ENCODE measurements at regions not wholly inside any gene's neighbourhood (a gene's known extent, or its start where the extent isn't known, plus 50 kb on each side); places are given as distances from the start of the nearest gene placed in this dataset.
"Not testable (repeated sequence)": the region's sequence is repeated elsewhere in the genome, so short reads cannot be mapped to it uniquely, and the experiment has no call there.

DNA sequence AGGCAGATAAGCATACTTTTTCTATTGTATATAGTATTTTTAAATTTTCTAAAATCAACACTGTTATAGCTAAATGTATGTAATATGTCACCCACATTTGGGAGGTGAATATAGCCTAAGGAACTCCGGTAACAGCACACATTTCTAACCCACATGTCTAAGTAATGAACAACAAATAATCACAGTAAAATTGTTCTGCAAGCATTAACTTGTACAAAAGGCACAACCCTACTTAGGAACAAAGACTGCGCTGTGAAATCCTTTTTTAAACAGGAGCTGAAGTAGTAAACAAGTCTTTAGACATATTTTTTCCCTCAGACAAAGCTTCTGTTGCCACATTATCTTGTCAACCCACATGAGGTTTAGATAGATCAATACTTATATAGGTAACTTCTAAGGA lies 872.4 kb upstream of the SLC35B3 start:
- DNase-seq (ENCODE audit: low read depth), result no peak

DNA sequence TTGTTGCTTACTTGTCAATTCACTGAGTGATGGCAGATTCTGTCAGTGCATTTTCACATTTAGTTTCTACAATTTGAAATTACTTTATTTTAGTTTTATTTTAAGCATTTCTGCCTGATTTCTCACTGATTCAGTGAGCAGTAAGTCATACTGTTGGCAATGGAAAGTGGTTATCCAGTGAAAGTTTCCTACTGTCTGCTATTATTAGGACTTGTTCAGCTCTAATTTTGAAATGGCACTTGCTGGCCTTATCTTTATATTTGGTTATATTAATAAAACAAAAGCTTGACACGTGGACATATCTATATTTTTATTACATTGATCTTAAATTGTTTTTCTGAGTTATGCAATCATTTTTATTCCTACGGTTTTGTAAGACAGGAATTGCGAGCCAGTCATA lies 871.8 kb upstream of the SLC35B3 start:
- no peak for DNase-seq (ENCODE audit: low read depth)

DNA sequence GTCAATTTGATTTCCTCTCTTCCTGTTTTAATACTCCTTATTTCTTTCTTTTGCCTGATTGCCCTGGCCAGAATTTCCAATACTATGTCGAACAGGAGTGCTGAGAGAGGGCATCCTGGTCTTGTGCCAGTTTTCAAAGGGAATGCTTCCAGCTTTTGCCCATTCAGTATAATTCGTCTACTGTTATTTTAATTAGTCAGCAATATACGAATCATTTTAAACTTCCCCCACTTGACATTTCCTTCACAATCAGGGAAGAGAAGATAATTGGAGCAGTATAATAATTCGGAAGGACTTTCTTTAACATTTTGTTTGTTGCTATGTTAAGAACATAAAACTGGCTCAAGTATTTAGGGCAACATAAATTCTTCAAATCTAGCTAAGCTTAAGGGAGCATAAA lies 860.3 kb upstream of the SLC35B3 start:
- no peak for DNase-seq (ENCODE audit: low read depth)

DNA sequence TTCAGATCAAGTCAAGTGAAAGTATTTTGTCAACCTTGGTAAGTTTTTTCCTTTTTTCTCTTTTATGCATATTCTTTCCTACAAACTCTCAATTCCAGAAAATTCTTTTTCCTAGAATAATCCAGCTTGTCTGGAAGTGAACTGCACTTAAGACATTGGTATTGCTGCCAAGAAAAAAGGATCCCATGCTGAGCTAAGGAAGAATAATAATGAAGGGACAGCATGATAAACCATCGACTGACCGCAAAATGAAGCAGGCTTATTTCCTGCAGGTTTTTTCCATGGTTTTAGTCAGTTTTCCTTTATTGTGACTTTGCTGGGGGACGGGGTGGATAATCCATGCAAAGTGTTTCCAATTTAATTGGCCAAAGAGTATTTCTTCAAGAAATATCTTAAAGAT lies 857.6 kb upstream of the SLC35B3 start:
- DNase-seq (ENCODE audit: low read depth), result no peak

DNA sequence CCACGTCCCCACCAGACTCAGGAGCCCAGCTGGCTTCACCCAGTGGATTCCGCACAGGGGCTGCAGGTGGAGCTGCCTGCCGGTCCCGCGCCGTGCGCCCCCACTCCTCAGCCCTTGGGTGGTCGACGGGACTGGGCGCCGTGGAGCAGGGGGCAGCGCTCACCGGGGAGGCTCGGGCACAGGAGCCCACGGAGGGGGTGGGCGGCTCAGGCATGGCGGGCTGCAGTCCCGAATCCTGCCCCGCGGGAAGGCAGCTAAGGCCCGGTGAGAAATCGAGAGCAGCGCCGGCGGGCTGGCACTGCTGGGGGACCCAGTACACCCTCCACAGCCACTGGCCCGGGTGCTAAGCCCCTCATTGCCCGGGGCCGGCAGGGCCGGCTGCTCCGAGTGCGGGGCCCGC lies 855.0 kb upstream of the SLC35B3 start:
- DNase-seq (ENCODE audit: low read depth), result not testable (repeated sequence)

DNA sequence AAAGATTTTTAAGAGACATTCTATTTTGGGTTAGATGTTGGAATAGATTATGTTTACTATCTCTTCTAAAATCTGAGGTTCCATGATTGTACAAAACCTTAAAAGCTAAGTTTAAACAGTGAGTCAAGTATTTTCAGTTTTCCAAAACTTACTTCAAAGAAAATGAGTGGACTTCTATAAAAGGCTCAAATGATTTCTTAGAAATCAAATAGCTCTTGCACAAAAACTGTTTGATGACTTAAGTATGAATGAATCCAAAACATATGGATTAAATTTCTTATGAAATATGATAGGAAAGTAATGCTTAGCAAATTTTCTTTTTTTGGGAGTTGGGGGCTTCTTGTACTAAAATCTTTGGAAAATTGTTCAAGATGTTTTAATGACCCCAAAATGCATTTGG lies 837.3 kb upstream of the SLC35B3 start:
- DNase-seq (ENCODE audit: low read depth), result no peak

DNA sequence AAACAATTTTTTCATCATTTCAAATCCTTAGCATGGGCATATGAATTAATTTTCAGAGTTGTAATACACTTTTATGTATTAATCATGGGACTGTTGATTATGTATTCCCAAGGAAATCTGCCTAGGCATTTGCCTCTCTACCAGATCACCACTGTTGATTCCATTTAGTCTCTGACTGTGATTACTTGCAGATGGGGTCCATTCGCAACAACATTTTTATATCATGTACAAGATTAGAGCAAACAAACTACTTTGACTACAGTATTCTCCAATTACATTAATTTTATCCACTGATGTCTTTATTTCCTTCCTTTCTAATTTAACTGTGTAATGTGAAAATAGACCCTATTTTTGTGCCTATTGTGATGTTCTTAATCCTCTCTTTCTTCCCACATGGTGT lies 831.4 kb upstream of the SLC35B3 start:
- no peak for DNase-seq (ENCODE audit: low read depth)

DNA sequence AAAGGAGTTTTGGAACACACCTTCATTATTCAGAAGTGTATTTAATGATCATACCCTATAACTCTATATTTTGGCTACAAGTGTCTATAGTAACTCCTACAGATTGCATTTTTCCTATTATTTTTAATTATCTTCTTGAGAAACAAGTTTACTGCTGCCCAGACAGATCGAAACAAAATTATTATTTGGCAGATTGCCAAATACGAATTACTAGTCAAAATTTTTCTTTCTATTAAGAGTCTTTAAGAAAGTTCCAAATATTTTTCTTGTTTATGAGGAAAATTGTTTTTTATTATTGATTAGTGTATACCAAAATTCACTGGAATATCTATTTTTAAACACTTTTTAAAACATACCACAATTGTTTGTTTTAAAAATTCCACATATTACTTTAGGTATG lies 821.9 kb upstream of the SLC35B3 start:
- DNase-seq (ENCODE audit: low read depth), result no peak

DNA sequence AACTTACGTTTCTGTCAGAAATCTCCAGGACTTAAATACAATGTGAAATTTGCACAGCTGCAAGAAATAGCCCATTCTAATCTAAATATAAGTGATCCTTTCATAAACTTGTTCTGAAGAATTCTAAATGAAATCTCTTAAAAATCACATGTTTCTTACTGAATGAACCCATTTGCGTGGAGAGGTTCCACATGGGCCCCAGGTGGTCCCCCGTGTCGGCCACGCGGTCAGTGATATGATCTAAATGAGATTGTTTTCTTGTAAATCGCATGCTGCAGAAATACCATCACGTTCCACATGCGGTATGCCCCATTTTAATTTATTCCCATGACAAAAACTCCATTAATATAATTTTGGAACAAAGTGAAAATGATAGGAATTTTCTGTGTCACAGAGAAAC lies 818.9 kb upstream of the SLC35B3 start:
- no peak for DNase-seq (ENCODE audit: low read depth)

DNA sequence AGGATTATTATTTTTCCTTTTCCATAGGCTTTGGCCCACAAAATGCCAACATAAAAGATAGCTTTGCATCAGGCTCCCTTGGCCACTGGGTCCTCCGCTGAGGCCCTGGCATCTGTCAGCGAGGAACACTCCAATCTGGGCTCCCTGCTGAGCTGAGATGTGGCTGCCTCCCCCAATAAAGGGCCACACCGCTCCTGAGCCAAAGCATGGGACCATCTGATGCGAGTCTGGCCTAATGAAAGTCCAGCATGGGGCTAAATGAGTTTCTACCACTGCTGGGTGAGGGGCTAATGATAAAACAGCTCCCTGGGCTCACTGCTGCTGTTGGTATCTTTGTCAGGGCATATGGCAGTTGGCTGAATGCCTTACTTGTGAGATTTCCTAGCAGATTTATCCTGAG lies 817.5 kb upstream of the SLC35B3 start:
- DNase-seq (ENCODE audit: low read depth), result no peak

DNA sequence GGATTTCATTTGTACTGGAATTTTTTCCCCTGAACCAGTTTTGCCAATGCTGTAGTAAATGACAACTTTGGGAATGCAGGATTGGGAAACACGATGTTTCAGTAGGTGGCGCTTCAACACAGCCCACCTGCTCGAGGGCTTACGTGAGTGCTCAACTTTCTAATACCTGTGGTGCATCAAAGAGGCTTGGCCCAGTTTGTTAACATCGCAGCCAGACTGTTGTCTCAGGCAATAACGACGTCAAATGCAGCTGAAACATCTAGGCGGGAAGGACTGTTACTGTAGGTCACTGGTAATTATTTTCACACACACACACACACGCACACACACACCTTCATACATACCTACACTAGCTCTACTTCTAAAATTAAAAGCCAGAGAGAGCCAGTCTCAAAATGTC lies 815.5 kb upstream of the SLC35B3 start:
- DNase-seq (ENCODE audit: low read depth), result no peak

DNA sequence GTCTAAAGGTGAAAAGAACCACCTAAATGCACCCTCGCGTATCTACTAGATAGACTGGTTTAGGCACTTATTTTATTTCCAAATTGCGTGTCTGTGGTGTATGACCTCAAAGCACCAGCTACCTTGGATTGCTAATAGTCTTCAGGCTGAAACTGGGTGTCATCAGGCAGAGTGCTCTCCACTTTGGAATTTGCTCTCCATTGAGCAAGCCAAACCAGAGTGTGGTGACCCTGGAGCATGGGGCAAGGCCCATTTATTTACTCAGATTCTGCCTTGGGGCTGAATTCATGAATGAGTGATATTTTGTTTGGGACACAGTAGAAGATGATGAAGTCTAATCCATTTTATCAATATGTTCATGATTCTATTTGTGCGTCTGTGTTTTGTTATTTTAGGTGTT lies 812.8 kb upstream of the SLC35B3 start:
- no peak for DNase-seq (ENCODE audit: low read depth)

DNA sequence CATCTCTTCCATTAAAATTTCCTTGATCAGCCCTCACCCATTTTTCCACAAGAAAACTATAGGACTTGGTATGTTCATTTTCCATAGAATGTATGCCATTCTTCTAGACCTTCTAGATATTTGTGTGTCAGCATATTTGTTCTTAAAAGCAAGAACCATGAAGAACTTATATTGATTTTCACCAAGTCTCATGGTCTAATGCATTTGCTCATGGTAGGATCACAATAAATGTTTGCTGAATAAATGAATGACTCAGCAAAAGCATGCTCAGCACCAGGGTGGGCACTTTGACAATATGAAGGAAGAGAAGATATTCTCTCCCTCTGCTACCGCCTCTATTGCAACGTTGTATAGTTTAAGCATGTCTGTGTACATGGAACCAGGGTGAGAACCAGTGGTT lies 805.5 kb upstream of the SLC35B3 start:
- no peak for DNase-seq (ENCODE audit: low read depth)

DNA sequence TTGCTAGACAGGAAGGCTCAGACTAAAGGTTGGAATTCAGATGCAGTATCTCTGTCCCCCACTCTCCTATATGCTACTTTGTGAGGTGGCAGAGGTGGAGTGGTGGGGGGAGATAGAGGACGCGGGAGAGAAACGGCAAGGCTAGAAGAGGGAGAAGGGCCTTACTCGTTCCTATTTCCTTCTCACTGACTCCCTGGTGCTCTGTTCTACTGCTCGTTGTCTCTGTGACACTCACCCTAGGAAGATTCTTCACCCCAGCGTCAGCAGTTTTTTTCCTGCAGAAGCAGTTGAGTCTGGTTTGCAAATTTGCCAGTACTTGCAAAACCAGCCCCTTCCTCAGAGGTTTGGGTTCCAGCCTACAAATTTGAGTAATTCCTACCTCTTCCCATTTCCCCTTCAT lies 801.1 kb upstream of the SLC35B3 start:
- DNase-seq (ENCODE audit: low read depth), result no peak

DNA sequence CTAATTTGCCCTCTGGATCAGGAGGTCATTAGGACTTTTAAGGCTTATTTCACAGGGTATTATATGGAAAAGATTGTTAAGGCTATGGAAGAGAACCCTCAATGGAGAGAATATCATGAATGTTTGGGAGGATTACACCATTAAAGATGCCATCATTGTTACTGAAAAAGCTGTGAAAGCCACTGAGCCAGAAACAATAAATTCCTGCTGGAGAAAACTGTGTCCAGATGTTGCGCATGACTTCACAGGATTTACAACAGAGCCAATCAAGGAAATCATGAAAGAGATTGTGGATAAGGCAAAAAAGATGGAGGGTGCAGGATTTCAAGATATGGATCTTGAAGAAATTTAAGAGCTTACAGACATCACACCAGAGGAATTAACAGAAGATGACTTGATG lies 798.3 kb upstream of the SLC35B3 start:
- no peak for DNase-seq (ENCODE audit: low read depth)

DNA sequence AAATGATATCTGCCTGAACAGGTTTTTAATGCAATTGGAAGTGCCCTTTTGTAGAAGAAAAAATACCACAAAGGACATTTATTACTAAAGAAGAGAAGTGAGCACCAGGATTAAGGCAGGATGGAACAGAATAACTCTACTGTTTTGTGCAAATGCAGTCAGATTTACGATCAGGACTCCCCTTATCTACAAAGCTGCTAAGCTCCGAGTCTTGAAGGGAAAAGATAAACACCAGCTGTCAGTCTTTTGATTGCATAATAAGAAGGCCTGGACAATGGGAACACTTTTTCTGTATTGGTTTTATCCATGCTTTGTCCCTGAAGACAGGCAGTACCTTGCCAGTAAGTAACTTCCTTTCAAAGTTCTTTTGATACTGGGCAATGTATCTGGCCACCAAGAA lies 797.9 kb upstream of the SLC35B3 start:
- no peak for DNase-seq (ENCODE audit: low read depth)

DNA sequence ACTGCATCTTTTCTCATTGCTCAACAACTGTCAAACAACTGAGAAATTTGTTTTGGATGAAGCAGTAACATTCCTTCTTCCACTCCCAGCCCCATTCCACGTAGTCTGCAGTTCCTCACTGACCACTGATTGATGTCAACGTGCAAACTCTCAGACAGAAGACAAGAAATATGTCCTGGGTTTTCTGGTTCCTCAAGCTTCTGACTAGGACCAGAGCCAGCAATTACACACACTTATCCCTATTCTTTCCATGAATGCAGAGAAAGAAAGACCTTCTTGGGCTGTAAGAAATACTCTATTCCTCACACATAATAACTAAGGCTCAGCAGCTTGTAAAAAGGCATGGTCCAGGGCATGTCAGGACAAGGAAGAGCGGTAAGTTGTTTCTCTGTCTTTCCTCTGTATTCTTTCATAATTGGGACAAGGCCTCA lies 790.1 kb upstream of the SLC35B3 start:
- no peak for DNase-seq (ENCODE audit: low read depth)

DNA sequence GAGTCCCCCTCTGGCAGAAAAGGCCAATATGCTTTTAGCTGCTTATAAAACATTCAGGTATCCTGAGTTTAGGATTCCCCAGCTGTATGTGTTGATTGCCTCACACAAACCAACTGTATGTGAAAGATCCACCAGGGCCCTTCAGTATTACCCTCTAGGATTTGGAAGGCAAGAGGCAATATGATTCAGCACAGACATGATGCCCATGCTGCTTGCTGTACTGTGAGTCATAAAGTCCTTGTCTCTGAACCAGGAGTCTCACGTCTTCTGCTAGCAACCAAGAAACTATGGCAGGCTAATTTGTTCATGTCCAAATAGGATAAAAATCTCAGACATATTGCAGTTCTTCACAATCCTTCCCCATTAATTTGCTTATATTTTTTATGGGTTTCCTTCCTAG lies 789.2 kb upstream of the SLC35B3 start:
- no peak for DNase-seq (ENCODE audit: low read depth)

DNA sequence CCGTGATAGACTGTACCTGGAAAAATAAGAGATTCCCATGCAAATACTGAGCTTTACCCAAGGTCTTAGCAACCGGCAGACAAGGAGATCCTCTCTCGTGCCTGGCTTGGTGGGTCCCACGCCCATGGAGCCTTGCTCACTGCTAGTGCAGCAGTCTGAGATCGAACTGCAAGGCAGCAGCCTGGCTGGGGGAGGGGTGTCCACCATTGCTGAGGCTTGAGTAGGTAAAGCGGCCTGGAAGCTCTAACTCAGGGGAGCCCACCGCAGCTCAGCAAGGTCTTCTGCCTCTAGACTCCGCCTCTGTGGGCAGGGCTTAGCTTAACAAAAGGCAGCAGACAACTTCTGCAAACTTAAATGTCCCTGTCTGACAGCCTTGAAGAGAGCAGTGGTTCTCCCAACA lies 778.4 kb upstream of the SLC35B3 start:
- DNase-seq (ENCODE audit: low read depth), result not testable (repeated sequence)

DNA sequence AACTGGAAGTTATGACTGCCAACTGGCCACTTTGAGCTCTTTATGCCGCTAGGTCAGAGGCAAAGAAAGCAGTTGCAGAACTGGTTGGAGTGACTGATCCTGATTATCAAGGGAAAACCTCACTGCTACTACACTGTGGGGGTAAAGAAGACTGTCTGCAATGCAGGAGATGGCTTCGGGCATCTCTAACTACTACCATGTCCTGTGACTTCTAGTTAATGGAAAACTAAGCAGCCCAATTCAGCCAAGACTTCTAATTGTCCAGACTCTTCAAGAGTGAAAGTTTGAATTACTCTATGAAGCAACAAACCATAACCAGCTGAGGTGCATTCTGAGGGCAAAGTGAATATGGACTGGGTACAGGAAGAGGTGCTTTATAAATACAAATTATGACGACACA lies 773.6 kb upstream of the SLC35B3 start:
- DNase-seq (ENCODE audit: low read depth), result no peak

DNA sequence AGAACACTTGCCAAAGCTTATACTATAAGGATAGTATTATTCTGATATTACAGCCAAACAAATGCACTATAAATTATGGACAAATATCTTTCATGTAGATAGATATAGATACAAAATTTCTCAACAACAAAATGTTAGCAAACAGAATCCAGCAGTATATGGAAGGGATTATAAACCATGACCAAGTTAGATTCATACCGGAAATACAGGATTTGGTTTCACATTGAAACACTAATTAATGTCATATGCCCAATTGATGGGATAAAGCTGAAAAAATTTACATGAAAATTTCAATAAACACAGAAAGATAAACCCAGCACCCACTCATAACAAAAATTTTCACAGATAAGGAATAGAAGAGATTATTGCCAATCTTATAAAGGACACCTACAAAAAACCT lies 770.3 kb upstream of the SLC35B3 start:
- no peak for DNase-seq (ENCODE audit: low read depth)

DNA sequence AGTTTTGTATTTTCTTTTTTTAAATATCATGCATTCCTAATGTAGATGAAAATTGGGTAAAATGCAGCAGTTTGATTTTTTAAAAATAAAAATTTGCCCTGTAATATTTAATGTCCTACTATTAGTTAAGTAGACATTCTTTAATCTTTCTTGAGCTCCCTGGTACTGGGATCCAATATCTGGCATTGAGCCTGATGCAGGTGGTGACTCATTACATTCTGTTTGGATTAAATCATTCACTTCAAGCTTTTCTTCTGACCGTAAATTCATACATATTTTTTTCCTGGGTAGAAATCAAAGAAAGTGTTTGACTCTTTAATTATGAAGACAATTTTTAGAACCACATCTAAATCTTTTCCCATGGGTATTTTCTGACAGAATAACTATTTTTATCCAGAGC lies 768.8 kb upstream of the SLC35B3 start:
- DNase-seq (ENCODE audit: low read depth), result no peak

DNA sequence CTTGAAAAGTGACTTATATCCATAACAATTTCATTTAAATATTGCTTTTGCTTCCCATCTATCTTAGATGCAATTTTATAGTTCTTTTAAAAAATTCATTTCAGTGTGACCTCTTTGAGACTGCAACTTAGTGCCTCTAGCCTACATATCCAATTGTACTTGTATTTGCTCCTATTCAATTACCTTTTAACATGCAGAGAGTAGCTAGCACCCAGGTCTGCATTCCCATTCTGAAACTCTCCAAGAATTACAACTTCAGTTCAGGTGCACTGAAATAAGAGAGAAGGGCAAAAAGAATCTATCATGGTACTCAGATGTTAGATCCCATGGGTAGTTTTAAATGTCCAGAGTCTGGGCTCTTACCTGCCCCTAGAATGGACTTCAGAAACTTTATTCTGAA lies 765.4 kb upstream of the SLC35B3 start:
- no peak for DNase-seq (ENCODE audit: low read depth)

DNA sequence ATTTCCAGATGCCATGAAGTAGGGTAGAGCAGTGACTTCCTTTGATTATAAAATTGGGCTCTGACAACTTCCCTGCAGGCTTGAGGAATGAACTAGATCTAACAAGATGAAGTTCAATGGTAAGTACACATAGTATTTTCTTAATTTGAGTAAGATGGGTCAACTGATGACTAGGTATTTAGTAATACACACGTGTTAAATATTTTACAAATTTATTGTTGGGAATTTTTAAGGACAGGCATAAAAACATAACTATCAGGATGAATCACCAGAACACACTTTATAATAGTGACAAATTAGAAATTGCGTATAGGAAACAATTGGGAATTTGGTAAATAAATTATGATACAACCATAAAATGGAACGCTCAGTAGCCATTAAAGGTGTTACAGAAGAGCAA lies 762.4 kb upstream of the SLC35B3 start:
- no peak for DNase-seq (ENCODE audit: low read depth)

DNA sequence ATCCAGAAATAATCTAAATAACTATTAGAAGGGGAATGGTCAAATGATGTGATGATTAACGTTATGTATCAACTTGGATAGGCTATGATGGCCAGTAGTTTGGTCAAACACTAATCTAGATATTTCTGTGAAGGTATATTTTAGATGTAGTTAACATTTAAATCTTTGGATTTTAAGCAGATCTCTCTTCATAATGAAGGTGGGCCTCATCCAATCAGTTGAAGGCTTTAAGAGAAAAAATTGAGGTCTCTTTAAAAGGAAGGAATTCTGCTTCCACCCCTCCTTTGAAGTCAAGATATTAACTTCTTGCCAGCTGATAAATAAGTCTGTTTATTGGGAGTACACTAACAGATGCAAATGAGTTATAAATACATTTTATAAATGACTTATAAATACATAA lies 760.0 kb upstream of the SLC35B3 start:
- DNase-seq (ENCODE audit: low read depth), result no peak

Measured in stimulated activated CD8-positive, alpha-beta memory T cell treated with anti-CD3 and anti-CD28 coated beads, Interleukin-4, amount 100 ng/mL, for 24 hours (primary cell).